GM23338 (cell line): ENCODE measurements at regions not wholly inside any gene's neighbourhood (a gene's known extent, or its start where the extent isn't known, plus 50 kb on each side); places are given as distances from the start of the nearest gene placed in this dataset.

Experiments
- ATAC-seq: fragments of 200-7000 bp; cut with Tn5 transposase; 3 replicates; pipeline ENCODE4 v1.9.1; 2020
- DNase-seq: peaks from one replicate; pipeline ENCODE4 v3.0.0-alpha.2; 2015; ENCODE audit warnings: low spot score
- H2AFZ ChIP-seq: fragments of 200-600 bp; sonication (generic); 2 replicates; pipeline ENCODE4 v1.8.0; 2016; ENCODE audit warnings: antibody characterized with exemption, mild to moderate bottlenecking, moderate library complexity
- H3F3A ChIP-seq: fragments of 200-600 bp; sonication (generic); replicated peaks from 2 replicates; pipeline ENCODE4 v1.8.0; 2017; ENCODE audit warnings: antibody characterized with exemption, mixed run types, low read depth
- H3K27ac ChIP-seq: fragments of 200-600 bp; sonication (generic); 2 replicates; pipeline ENCODE4 v1.6.1; 2016; ENCODE audit warnings: low read depth
- H3K27me3 ChIP-seq: fragments of 200-600 bp; sonication (generic); 2 replicates; pipeline ENCODE4 v1.8.0; 2016; ENCODE audit warnings: mild to moderate bottlenecking, mixed run types, moderate library complexity; ENCODE audit not compliant: insufficient read depth
- H3K36me3 ChIP-seq: fragments of 200-600 bp; sonication (generic); 2 replicates; pipeline ENCODE4 v1.8.0; 2016; ENCODE audit warnings: mild to moderate bottlenecking; ENCODE audit not compliant: insufficient read depth
- H3K4me1 ChIP-seq: fragments of 200-600 bp; sonication (generic); 2 replicates; pipeline ENCODE4 v1.8.0; 2016; ENCODE audit warnings: mild to moderate bottlenecking, moderate library complexity; ENCODE audit not compliant: insufficient read depth
- H3K4me2 ChIP-seq: fragments of 200-600 bp; sonication (generic); 2 replicates; pipeline ENCODE4 v1.7.1; 2017; ENCODE audit warnings: mixed run types
- H3K4me3 ChIP-seq: fragments of 200-600 bp; sonication (generic); 2 replicates; pipeline ENCODE4 v1.6.1; 2016; ENCODE audit warnings: mixed run types
- H3K79me2 ChIP-seq: fragments of 200-600 bp; sonication (generic); replicated peaks from 2 replicates; pipeline ENCODE4 v1.8.0; 2017; ENCODE audit warnings: mild to moderate bottlenecking; ENCODE audit not compliant: insufficient read depth
- H3K9me2 ChIP-seq: fragments of 200-600 bp; sonication (generic); 2 replicates; pipeline ENCODE4 v1.8.0; 2017; ENCODE audit not compliant: insufficient read depth
- H4K20me1 ChIP-seq: fragments of 200-600 bp; sonication (generic); replicated peaks from 2 replicates; pipeline ENCODE4 v1.8.0; 2017; ENCODE audit warnings: mild to moderate bottlenecking; ENCODE audit not compliant: insufficient read depth
- H3K27ac Mint-ChIP-seq: 2 replicates; pipeline ENCODE4 v1.8.0; 2020; ENCODE audit warnings: inconsistent platforms, mild to moderate bottlenecking, moderate library complexity, mixed read lengths
- H3K27me3 Mint-ChIP-seq: 3 replicates; pipeline ENCODE4 v1.8.0; 2022; ENCODE audit warnings: low read depth, mild to moderate bottlenecking, moderate library complexity, mixed read lengths, inconsistent platforms; ENCODE audit not compliant: insufficient read depth, poor library complexity
- H3K36me3 Mint-ChIP-seq: 3 replicates; pipeline ENCODE4 v1.8.0; 2021; ENCODE audit warnings: low read depth, mild to moderate bottlenecking, inconsistent platforms, moderate library complexity, mixed read lengths
- H3K4me1 Mint-ChIP-seq: 3 replicates; pipeline ENCODE4 v1.8.0; 2020; ENCODE audit warnings: mild to moderate bottlenecking, inconsistent platforms, mixed read lengths
- H3K4me3 Mint-ChIP-seq: 3 replicates; pipeline ENCODE4 v1.8.0; 2021; ENCODE audit warnings: moderate library complexity, mild to moderate bottlenecking, inconsistent platforms, mixed read lengths
- H3K9me3 Mint-ChIP-seq: 3 replicates; pipeline ENCODE4 v1.8.0; 2020; ENCODE audit warnings: moderate library complexity, mild to moderate bottlenecking, inconsistent platforms, mixed read lengths
- CTCF ChIP-seq, 2 experiments: fragments of 200-600 bp in 1 of 2; sonication (generic) in 1 of 2; conservative IDR thresholded peaks; 2 replicates each; pipeline versions ENCODE4 v1.5.1 to v1.6.1; 2016 to 2017; ENCODE audit warnings: antibody characterized with exemption in 2 of 2, low read depth in 2 of 2, mild to moderate bottlenecking in 2 of 2, moderate library complexity in 1 of 2
- JUNB ChIP-seq: IDR thresholded peaks from one replicate; pipeline ENCODE4 v1.6.1; 2016; ENCODE audit warnings: antibody characterized with exemption; ENCODE audit not compliant: unreplicated experiment
- POLR2AphosphoS5 ChIP-seq: IDR thresholded peaks from 2 replicates; pipeline ENCODE4 v1.6.1; 2016; ENCODE audit warnings: antibody characterized with exemption, low read depth
- STAT1 ChIP-seq: IDR thresholded peaks from one replicate; pipeline ENCODE4 v1.6.1; 2016; ENCODE audit warnings: antibody characterized with exemption; ENCODE audit not compliant: unreplicated experiment
- ZNF331 ChIP-seq: fragments of 250-450 bp; sonication (Bioruptor Pico); IDR thresholded peaks from 2 replicates; pipeline ENCODE4 v1.5.0; 2020; ENCODE audit warnings: low read depth, mild to moderate bottlenecking, moderate library complexity
- TF ChIP-seq, protein P1 (sequence below): fragments of 250-450 bp; sonication (Bioruptor Pico); IDR thresholded peaks from 2 replicates; pipeline ENCODE4 v1.5.0; 2020; ENCODE audit warnings: mild to moderate bottlenecking, moderate library complexity

DNA sequence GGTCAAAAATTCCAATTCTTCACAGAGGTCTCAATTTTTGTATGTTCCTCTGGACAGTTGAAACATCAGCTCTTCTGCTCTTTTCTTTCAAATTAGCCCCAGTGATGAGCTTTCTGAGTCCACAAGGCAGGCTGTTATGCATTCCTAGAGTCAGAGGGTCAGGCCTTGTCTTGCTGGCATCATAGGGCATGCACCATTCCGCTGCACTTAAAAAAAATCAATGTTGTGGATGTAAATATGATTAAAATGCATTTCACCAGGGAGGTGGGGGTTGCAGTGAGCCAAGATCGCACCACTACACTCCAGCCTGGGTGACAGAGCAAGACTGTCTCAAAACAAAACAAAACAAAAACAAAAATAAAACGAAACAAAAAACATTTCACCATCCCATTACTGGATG, 465.3 kb downstream of the EIPR1 start:
- Histone ChIP-seq H3K4me1 (no peaks in the 10 kb centered on the region), H3F3A (no peaks in the 10 kb centered on the region), H3K27me3 (no peaks in the 10 kb centered on the region), H3K27ac (no peak overlapping the region), H3K36me3 (no peaks in the 10 kb centered on the region), H3K4me2 (no peak overlapping the region), H3K79me2 (no peaks in the 10 kb centered on the region), H2AFZ (no peak overlapping the region), H3K9me2 (no peaks in the 10 kb centered on the region), H4K20me1 (no peaks in the 10 kb centered on the region), H3K4me3 (no peak overlapping the region)
- ATAC-seq (no peak), DNase-seq (no peak)
- no peaks in the 10 kb centered on the region for H3K27me3 Mint-ChIP-seq
- H3K27ac Mint-ChIP-seq = no peak overlapping the region
- no peak for TF ChIP-seq CTCF (conservative IDR thresholded peaks at IDR 0.05; ENCODE audit: low read depth in 2 of 2)
- TF ChIP-seq, protein P1, sequence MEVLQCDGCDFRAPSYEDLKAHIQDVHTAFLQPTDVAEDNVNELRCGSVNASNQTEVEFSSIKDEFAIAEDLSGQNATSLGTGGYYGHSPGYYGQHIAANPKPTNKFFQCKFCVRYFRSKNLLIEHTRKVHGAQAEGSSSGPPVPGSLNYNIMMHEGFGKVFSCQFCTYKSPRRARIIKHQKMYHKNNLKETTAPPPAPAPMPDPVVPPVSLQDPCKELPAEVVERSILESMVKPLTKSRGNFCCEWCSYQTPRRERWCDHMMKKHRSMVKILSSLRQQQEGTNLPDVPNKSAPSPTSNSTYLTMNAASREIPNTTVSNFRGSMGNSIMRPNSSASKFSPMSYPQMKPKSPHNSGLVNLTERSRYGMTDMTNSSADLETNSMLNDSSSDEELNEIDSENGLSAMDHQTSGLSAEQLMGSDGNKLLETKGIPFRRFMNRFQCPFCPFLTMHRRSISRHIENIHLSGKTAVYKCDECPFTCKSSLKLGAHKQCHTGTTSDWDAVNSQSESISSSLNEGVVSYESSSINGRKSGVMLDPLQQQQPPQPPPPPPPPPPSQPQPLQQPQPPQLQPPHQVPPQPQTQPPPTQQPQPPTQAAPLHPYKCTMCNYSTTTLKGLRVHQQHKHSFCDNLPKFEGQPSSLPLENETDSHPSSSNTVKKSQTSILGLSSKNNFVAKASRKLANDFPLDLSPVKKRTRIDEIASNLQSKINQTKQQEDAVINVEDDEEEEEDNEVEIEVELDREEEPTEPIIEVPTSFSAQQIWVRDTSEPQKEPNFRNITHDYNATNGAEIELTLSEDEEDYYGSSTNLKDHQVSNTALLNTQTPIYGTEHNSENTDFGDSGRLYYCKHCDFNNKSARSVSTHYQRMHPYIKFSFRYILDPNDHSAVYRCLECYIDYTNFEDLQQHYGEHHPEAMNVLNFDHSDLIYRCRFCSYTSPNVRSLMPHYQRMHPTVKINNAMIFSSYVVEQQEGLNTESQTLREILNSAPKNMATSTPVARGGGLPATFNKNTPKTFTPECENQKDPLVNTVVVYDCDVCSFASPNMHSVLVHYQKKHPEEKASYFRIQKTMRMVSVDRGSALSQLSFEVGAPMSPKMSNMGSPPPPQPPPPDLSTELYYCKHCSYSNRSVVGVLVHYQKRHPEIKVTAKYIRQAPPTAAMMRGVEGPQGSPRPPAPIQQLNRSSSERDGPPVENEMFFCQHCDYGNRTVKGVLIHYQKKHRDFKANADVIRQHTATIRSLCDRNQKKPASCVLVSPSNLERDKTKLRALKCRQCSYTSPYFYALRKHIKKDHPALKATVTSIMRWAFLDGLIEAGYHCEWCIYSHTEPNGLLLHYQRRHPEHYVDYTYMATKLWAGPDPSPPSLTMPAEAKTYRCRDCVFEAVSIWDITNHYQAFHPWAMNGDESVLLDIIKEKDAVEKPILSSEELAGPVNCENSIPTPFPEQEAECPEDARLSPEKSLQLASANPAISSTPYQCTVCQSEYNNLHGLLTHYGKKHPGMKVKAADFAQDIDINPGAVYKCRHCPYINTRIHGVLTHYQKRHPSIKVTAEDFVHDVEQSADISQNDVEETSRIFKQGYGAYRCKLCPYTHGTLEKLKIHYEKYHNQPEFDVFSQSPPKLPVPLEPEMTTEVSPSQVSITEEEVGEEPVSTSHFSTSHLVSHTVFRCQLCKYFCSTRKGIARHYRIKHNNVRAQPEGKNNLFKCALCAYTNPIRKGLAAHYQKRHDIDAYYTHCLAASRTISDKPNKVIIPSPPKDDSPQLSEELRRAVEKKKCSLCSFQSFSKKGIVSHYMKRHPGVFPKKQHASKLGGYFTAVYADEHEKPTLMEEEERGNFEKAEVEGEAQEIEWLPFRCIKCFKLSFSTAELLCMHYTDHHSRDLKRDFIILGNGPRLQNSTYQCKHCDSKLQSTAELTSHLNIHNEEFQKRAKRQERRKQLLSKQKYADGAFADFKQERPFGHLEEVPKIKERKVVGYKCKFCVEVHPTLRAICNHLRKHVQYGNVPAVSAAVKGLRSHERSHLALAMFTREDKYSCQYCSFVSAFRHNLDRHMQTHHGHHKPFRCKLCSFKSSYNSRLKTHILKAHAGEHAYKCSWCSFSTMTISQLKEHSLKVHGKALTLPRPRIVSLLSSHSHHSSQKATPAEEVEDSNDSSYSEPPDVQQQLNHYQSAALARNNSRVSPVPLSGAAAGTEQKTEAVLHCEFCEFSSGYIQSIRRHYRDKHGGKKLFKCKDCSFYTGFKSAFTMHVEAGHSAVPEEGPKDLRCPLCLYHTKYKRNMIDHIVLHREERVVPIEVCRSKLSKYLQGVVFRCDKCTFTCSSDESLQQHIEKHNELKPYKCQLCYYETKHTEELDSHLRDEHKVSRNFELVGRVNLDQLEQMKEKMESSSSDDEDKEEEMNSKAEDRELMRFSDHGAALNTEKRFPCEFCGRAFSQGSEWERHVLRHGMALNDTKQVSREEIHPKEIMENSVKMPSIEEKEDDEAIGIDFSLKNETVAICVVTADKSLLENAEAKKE (CRISPR knock-in tag) = no peak
- TF ChIP-seq STAT1 = no peak
- TF ChIP-seq POLR2AphosphoS5 = no peak
- no peak for TF ChIP-seq ZNF331 (CRISPR knock-in tag)
- no peak for TF ChIP-seq JUNB
- H3K36me3 Mint-ChIP-seq = no peaks in the 10 kb centered on the region
- peaks cover 4% of the 10 kb centered on the region; the same call in 2 of the 3 replicates for H3K9me3 Mint-ChIP-seq
- H3K4me3 Mint-ChIP-seq = no peak overlapping the region
- H3K4me1 Mint-ChIP-seq = no peaks in the 10 kb centered on the region
